ENCODE measurements at regions not wholly inside any gene's neighbourhood (a gene's known extent, or its start where the extent isn't known, plus 50 kb on each side); places are given as distances from the start of the nearest gene placed in this dataset.

DNA sequence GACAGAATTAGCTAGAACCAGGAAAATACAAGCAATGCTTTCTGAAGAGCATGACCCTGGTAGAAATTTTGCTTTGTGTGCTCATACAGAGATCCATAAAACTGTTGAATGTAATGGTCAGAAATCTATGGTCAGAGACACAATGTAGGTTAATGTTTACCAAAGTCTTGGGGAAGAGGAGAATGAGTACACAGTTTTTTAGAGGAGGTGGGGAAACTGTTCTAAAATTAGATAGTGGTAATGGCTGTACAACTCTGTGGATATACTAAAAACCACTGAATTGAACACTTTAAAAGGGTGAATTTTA is 109.5 kb upstream of the ARHGAP5 start:
- TF ChIP-seq, protein P1, sequence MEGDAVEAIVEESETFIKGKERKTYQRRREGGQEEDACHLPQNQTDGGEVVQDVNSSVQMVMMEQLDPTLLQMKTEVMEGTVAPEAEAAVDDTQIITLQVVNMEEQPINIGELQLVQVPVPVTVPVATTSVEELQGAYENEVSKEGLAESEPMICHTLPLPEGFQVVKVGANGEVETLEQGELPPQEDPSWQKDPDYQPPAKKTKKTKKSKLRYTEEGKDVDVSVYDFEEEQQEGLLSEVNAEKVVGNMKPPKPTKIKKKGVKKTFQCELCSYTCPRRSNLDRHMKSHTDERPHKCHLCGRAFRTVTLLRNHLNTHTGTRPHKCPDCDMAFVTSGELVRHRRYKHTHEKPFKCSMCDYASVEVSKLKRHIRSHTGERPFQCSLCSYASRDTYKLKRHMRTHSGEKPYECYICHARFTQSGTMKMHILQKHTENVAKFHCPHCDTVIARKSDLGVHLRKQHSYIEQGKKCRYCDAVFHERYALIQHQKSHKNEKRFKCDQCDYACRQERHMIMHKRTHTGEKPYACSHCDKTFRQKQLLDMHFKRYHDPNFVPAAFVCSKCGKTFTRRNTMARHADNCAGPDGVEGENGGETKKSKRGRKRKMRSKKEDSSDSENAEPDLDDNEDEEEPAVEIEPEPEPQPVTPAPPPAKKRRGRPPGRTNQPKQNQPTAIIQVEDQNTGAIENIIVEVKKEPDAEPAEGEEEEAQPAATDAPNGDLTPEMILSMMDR (conservative IDR thresholded peaks at IDR 0.05 in 1 of 2, IDR thresholded peaks at IDR 0.05 in 1 of 2; ENCODE audit: low read depth in 1 of 2, low read length in 2 of 2), result no peak
- no peak for TF ChIP-seq EZH2 (IDR thresholded peaks at IDR 0.05; ENCODE audit: low read length, missing control alignments)

Data from fibroblast of lung (primary cell).